Aorta (tissue), 5 donors: ENCODE measurements at regions not wholly inside any gene's neighbourhood (a gene's known extent, or its start where the extent isn't known, plus 50 kb on each side); places are given as distances from the start of the nearest gene placed in this dataset.
"Not testable (repeated sequence)": the region's sequence is repeated elsewhere in the genome, so short reads cannot be mapped to it uniquely, and the experiment has no call there.

Source experiments
- ATAC-seq: fragments of 200-7000 bp; cut with Tn5 transposase; one replicate; pipeline ENCODE4 v1.9.1; 2022; ENCODE audit warnings: moderate library complexity; ENCODE audit not compliant: low FRiP score
- DNase-seq, 2 donors: peaks; one replicate each; pipeline ENCODE4 v3.0.0-alpha.2; 2020
- H3K27ac ChIP-seq, 2 donors: one replicate each; pipeline ENCODE4 v1.5.1; 2013; ENCODE audit warnings: low read length in 2 of 2, mild to moderate bottlenecking in 2 of 2, moderate library complexity in 2 of 2, control low read depth in 1 of 2, inconsistent platforms in 1 of 2, low read depth in 1 of 2
- H3K27me3 ChIP-seq, 2 donors: one replicate each; pipeline ENCODE4 v1.6.1; 2013; ENCODE audit warnings: control low read depth in 1 of 2, low read length in 1 of 2, mild to moderate bottlenecking in 1 of 2, moderate library complexity in 1 of 2; ENCODE audit not compliant: insufficient read depth in 2 of 2, control insufficient read depth in 1 of 2
- H3K36me3 ChIP-seq, 2 donors: one replicate each; pipeline ENCODE4 v1.6.1; 2013; ENCODE audit warnings: control low read depth in 1 of 2, low read length in 1 of 2, mild to moderate bottlenecking in 1 of 2; ENCODE audit not compliant: insufficient read depth in 2 of 2, control insufficient read depth in 1 of 2
- H3K4me1 ChIP-seq, 2 donors: one replicate each; pipeline ENCODE4 v1.6.1; 2013; ENCODE audit warnings: low read length in 2 of 2, control low read depth in 1 of 2, mild to moderate bottlenecking in 1 of 2, moderate library complexity in 1 of 2; ENCODE audit not compliant: insufficient read depth in 2 of 2, control insufficient read depth in 1 of 2
- H3K4me3 ChIP-seq, 2 donors: one replicate each; pipeline ENCODE4 v1.5.1; 2013; ENCODE audit warnings: low read length in 2 of 2, control low read depth in 1 of 2, mild to moderate bottlenecking in 1 of 2
- H3K9me3 ChIP-seq: one replicate; pipeline ENCODE4 v1.6.1; 2013; ENCODE audit warnings: mild to moderate bottlenecking, low read length; ENCODE audit not compliant: control insufficient read depth
- WGBS, 2 donors: extraction: QIAGEN DNeasy Blood & Tissue Kit; methylation state at CpG; one replicate each; pipeline ENCODE4 v1.1.7; 2013; 5-methylcytosine and 5-hydroxymethylcytosine counted together
- intact Hi-C, 2 donors: fragments of 100-400 bp; cut with DNase I; formaldehyde crosslinking; loops; one replicate each; pipeline versions ENCODE4 v1.14.2 to v1.15.0; 2022
- donor health status: healthy with polysubstance abuse.
- donor health status: Bipolar disorder and iron deficiency.
- donor health status: DM: no; HTN: no; CAD: no.
- donor health status: DM: no; HTN: no; CAD: no.
- donor health status: DM: yes; HTN: yes; CAD: no.

DNA sequence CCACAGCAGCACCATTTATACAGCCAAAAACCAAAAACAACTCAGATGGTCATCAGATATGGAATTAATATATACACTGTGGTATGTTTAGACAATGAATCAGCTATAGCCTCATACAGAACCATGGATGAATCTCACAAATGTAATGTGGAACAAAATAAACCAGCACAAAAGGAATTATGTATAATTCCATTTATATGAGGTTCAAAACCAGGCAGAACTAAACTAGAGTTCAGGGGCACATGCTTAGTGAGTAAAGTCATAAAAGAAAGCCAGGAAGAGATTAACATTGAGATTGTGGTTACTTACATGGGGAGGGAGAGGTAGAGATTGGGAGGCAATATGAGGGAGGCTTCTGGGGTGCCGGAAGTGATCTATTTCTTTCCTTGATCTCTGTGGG, 231.1 kb downstream of the COPRS start:
- H3K27me3 ChIP-seq = no peaks in the 10 kb centered on the region
- ATAC-seq (no peak), DNase-seq (no peak)
- H3K4me1 ChIP-seq = no peaks in the 10 kb centered on the region
- H3K27ac ChIP-seq = no peak overlapping the region
- WGBS, 2 donors = 55 to 58% methylated on average over 1 of the region's 1 CpG
- H3K36me3 ChIP-seq = no peaks in the 10 kb centered on the region
- intact Hi-C loops = no loop called here
- no peak overlapping the region for H3K4me3 ChIP-seq
- H3K9me3 ChIP-seq = peaks cover 1% of the 10 kb centered on the region

DNA sequence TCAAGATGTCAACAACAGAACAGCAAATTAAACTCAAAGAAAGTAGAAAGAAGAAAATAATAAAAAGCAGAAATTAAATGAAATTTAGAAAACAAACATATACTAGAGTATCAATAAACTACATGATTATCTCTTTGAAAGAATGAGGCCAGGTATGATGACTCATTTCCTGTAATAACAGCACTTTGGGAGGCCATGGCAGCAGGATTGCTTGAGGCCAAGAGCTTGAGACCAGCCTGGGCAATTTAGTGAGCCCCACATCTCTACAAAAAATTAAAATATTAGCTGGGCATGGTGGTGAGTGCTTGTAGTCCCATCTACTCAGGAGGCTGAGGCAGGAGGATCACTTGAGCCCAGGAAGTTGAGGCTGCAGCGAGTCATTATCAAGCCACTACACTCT, 232.5 kb downstream of the RAB11FIP4 start:
- Histone ChIP-seq H3K27ac (no peak overlapping the region), H3K4me1 (no peaks in the 10 kb centered on the region), H3K36me3 (peaks cover 0 to 4% of the 10 kb centered on the region in 2 donors), H3K27me3 (no peaks in the 10 kb centered on the region), H3K9me3 (peaks cover 1% of the 10 kb centered on the region), H3K4me3 (no peak overlapping the region)
- ATAC-seq = no peak
- DNase-seq = no peak
- WGBS, 2 donors = 96 to 100% methylated on average over 1 of the region's 1 CpG
- intact Hi-C loops = no loop called here

DNA sequence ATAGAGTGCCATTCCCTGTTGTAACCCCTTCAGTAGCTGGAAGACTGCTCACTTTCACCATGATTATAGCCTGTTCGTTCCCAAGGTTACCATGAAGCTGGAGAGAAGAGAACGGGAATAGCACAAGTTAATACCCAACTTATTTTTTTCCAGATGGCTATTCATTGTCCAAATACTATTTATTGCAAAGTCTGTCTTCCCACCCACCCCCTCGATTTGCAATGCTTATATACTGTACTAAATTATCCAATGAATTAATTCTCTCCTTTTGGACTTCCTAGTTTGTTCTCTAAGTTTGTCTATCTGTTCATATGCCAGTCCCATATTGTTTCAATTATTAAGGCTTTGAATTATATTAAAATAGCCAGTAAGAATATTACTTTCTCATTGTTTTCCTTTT, 231.0 kb downstream of the RAB11FIP4 start:
- Histone ChIP-seq H3K27me3 (no peaks in the 10 kb centered on the region), H3K4me1 (no peaks in the 10 kb centered on the region), H3K4me3 (no peak overlapping the region), H3K36me3 (peaks cover 0 to 4% of the 10 kb centered on the region in 2 donors), H3K9me3 (peaks cover 1% of the 10 kb centered on the region), H3K27ac (no peak overlapping the region)
- DNase-seq (no peak), ATAC-seq (no peak)
- intact Hi-C loops = no loop called here
- 84% methylated on average over 3 of the region's 3 CpGs for WGBS, 2 donors

DNA sequence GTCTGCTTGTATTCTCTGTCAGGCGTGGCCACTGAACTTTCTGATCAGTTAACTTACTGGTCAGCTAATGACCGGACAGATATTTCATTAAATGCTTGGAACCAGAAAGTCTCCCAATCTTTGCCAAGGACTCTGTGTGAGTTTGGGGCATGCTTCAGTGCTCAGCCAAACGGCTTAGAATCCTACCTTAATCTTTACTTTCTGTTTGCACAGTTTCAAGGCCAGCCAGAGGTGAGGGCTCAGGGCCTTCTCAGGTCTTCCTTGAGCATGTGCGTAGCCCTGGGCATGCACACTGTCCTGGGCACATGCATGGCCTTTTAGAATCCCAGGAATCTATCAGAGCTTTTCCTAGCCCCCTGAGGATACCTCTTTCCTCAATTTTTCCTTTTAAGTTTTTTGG, 230.1 kb downstream of the RAB11FIP4 start:
- no peak overlapping the region for H3K4me3 ChIP-seq
- no peaks in the 10 kb centered on the region for H3K4me1 ChIP-seq
- ATAC-seq (no peak), DNase-seq (no peak)
- peaks cover 1% of the 10 kb centered on the region for H3K9me3 ChIP-seq
- no peak overlapping the region for H3K27ac ChIP-seq
- H3K27me3 ChIP-seq = no peaks in the 10 kb centered on the region
- H3K36me3 ChIP-seq = peaks cover 0 to 4% of the 10 kb centered on the region in 2 donors
- WGBS, 2 donors = 92 to 96% methylated on average over 4 of the region's 4 CpGs
- intact Hi-C loops = no loop called here

DNA sequence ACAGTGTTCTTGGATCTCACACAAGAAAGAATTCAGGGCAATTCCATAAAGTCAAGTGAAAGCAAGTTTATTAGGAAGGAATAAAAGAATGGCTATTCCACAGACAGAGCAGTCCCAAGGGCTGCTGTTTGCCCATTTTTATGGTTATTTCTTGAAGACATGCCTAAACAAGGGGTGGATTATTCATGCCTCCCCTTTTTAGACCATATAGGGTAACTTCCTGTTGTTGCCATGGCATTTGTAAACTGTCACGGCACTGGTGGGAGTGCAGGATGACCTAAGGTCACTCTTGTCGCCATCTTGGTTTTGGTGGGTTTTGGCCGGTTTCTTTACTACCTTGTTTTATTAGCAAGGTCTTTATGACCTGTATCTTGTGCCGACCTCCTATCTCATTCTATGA, 219.6 kb downstream of the RAB11FIP4 start:
- DNase-seq, H3K27me3 ChIP-seq, H3K4me3 ChIP-seq, ATAC-seq, H3K9me3 ChIP-seq, intact Hi-C loops, H3K27ac ChIP-seq, H3K36me3 ChIP-seq, H3K4me1 ChIP-seq: not testable (repeated sequence)
- 88 to 91% methylated on average over 4 of the region's 4 CpGs for WGBS, 2 donors

DNA sequence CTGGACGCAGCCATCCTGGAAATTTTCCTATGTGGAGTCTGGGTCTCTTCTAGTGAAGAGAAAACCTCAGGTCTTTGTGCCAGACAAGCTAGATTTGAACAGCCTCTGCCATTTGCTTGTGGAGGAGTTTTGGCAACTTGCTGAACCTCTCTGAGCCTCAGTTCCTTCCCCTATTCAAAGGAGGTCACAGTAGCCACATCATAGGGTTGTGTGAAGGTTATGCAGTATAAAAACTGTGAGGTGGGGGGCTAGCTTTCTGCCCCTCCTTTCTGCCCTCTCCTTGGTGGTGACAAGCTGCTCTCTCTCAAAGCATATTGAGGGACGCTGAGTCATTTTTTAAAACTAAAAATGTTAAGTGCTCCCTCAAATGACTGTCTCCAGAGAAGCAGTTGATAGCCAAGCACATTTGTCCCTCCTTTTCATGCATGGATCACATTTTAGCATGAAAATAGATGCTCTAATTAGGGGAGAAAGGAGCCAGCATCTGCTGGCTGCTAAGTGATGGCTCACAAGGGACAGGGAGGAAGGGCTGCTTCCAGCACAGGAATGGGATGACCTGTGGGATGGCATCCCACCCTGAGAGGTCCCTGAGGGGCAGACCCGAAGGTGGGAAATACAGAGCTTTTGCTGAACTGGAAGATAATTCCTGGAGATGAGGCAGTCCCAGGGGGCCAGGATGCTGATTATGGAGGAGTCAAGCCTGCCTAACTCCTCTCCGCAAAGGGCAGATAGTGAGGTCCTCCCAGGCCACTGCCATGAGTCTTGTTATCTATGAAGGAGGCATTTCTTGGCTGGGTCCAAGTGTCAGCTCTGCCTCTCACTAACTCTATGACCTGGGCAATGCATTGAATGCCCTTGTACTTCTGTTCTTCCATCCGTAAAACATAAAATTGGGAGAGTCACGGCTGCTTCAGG, 218.8 kb downstream of the RAB11FIP4 start:
- intact Hi-C loops = no loop called here
- H3K36me3 ChIP-seq = no peaks in the 10 kb centered on the region
- 81 to 91% methylated on average over 6 of the region's 6 CpGs for WGBS, 2 donors
- ATAC-seq (no peak), DNase-seq (no peak)
- H3K4me3 ChIP-seq = no peak overlapping the region
- H3K9me3 ChIP-seq = no peaks in the 10 kb centered on the region
- H3K27ac ChIP-seq = no peak overlapping the region
- no peaks in the 10 kb centered on the region for H3K4me1 ChIP-seq
- no peaks in the 10 kb centered on the region for H3K27me3 ChIP-seq

DNA sequence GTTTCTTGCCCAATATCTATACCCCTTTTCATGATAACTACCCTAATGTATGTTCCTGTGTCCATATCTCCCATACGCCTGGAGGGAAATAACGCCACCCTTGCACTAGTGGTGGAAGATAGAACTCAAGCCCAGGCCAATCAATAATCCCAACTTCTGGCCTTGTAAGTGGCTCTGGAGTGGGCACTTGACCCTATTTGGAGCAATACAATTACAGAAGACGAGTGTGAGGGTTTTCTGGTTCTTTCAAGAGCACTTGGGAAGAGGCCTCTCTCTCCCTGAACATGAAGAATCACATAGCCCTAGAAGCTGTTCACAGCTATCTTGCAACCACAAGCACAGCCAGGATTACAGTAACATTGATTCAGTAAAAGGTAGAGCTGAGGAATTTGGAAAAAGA, 217.9 kb downstream of the RAB11FIP4 start:
- no peaks in the 10 kb centered on the region for H3K4me1 ChIP-seq
- 95 to 97% methylated on average over 3 of the region's 3 CpGs for WGBS, 2 donors
- ATAC-seq = no peak
- H3K27ac ChIP-seq = no peak overlapping the region
- no peaks in the 10 kb centered on the region for H3K9me3 ChIP-seq
- intact Hi-C loops = no loop called here
- no peak for DNase-seq
- no peaks in the 10 kb centered on the region for H3K27me3 ChIP-seq
- H3K4me3 ChIP-seq = no peak overlapping the region
- no peaks in the 10 kb centered on the region for H3K36me3 ChIP-seq

DNA sequence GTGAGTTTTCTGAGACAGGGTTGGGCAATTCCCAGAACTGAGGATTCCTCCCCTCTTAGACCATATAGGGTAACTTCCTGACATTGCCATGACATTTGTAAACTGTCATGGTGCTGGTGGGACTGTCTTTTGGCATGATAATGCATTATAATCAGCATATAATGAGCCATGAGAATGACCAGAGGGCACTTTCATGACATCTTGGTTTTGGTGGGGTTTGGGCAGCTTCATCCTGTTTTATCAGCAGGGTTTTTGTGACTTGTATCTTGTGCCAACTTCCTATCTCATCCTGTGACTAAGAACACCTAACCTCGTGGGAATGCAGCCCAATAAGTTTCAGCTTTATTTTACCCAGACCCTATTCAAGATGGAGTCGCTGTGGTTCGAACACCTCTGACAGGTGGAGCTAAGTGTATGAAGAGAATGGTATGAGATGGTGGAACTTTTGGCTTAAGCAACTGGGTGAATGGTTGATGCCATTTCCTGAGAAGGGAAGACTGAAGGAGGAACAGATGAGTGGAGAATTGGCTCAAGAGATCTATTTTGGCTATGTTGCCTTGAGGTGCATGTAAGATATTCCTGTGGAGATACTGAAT, 217.3 kb downstream of the RAB11FIP4 start:
- Histone ChIP-seq H3K4me3 (no peak overlapping the region), H3K27me3 (no peaks in the 10 kb centered on the region), H3K4me1 (no peaks in the 10 kb centered on the region), H3K9me3 (no peaks in the 10 kb centered on the region), H3K27ac (no peak overlapping the region), H3K36me3 (no peaks in the 10 kb centered on the region)
- no peak for ATAC-seq
- no peak for DNase-seq
- WGBS, 2 donors = 81 to 83% methylated on average over 3 of the region's 3 CpGs
- intact Hi-C loops = no loop called here

DNA sequence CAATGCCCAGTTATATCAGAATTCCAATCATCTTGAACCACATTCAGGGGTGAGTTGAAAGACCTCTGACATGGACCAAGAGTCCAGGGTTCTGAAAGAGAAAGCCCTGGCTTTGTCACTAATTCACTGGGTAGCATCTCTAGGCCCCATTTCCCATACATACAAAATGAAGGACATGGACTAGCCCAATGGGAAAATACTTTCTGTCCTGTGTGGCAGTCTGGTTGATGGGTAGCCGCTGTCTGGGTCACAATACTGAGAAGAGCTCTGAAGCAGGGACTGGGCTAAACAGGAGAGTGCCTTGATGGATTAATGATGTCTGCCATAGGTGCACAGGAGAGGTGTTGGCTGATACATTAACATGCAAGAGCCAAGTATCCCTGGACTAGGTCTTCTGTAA, 214.3 kb downstream of the RAB11FIP4 start:
- ATAC-seq (no peak), DNase-seq (no peak)
- 98 to 100% methylated on average over 1 of the region's 1 CpG for WGBS, 2 donors
- Histone ChIP-seq H3K27ac (no peak overlapping the region), H3K9me3 (no peaks in the 10 kb centered on the region), H3K27me3 (no peaks in the 10 kb centered on the region), H3K36me3 (no peaks in the 10 kb centered on the region), H3K4me1 (no peaks in the 10 kb centered on the region), H3K4me3 (no peak overlapping the region)
- intact Hi-C loops = no loop called here
